ENCODE measurements at regions not wholly inside any gene's neighbourhood (a gene's known extent, or its start where the extent isn't known, plus 50 kb on each side); places are given as distances from the start of the nearest gene placed in this dataset.

- 84 to 86% methylated on average over 2 of the region's 2 CpGs for WGBS, 2 donors
Measured at GRCh38 chr13:76800943-76801342, 85.3 kb downstream of the KCTD12 start.

GRCh38 chr13:76799696-76800095 is 86.5 kb downstream of the KCTD12 start:
- no peaks in the 10 kb centered on the region for H3K36me3 ChIP-seq
- H3K27me3 ChIP-seq, result no peaks in the 10 kb centered on the region
- TF ChIP-seq CTCF (IDR thresholded peaks at IDR 0.05), result no peak
- ATAC-seq (peak in 5 of 8 donors; percentile 28 to 68 (median 48)), DNase-seq (no peak)
- H3K27ac ChIP-seq, result no peak overlapping the region
- peaks cover 0 to 27% (median 14%) of the 10 kb centered on the region in 9 donors for H3K4me1 ChIP-seq
- intact Hi-C loops (cut with DNase I), result loop anchor here in 2 of 10 donors (5.0 kb wide), 1 partner anchor 37 kb away; no protein-coding TSS in a partner anchor
- WGBS, 2 donors, result 41 to 50% methylated on average over 3 of the region's 3 CpGs
- peaks cover 0 to 8% (median 0%) of the 10 kb centered on the region in 11 donors for H3K9me3 ChIP-seq
- no peak overlapping the region for H3K4me3 ChIP-seq

More at GRCh38 chr13:76800943-76801342, 85.3 kb downstream of the KCTD12 start:
- intact Hi-C loops (cut with DNase I), result loop anchor here in 1 of 10 donors (5.0 kb wide), 1 partner anchor 39 kb away; no protein-coding TSS in a partner anchor
- H3K36me3 ChIP-seq, result no peaks in the 10 kb centered on the region
- ATAC-seq (no peak), DNase-seq (no peak)
- H3K4me3 ChIP-seq, result no peak overlapping the region
- no peak overlapping the region for H3K27ac ChIP-seq
- H3K4me1 ChIP-seq, result peaks cover 0 to 32% (median 14%) of the 10 kb centered on the region in 9 donors
- H3K9me3 ChIP-seq, result peaks cover 0 to 8% (median 0%) of the 10 kb centered on the region in 11 donors
- no peaks in the 10 kb centered on the region for H3K27me3 ChIP-seq
- no peak for TF ChIP-seq CTCF (IDR thresholded peaks at IDR 0.05)

- Histone ChIP-seq H3K27me3 (no peaks in the 10 kb centered on the region), H3K4me3 (no peak overlapping the region), H3K9me3 (peaks cover 0 to 8% (median 0%) of the 10 kb centered on the region in 11 donors), H3K36me3 (no peaks in the 10 kb centered on the region), H3K4me1 (peaks cover 0 to 18% (median 11%) of the 10 kb centered on the region in 9 donors), H3K27ac (no peak overlapping the region)
- TF ChIP-seq CTCF (IDR thresholded peaks at IDR 0.05), result no peak
- DNase-seq, result no peak
- no peak for ATAC-seq
- intact Hi-C loops (cut with DNase I), result loop anchor here in 1 of 10 donors (5.0 kb wide), 1 partner anchor 36 kb away; no protein-coding TSS in a partner anchor
- WGBS, 2 donors, result 81 to 89% methylated on average over 2 of the region's 2 CpGs
Measured at GRCh38 chr13:76798037-76798436, 88.2 kb downstream of the KCTD12 start.

- ATAC-seq, result no peak
- H3K36me3 ChIP-seq, result no peaks in the 10 kb centered on the region
Measured at GRCh38 chr13:76797361-76797760, 88.8 kb downstream of the KCTD12 start.

More at GRCh38 chr13:76797361-76797760, 88.8 kb downstream of the KCTD12 start:
- no peak for TF ChIP-seq CTCF (IDR thresholded peaks at IDR 0.05)
- WGBS, 2 donors, result 65 to 74% methylated on average over 5 of the region's 5 CpGs
- Histone ChIP-seq H3K27me3 (no peaks in the 10 kb centered on the region), H3K4me3 (no peak overlapping the region), H3K9me3 (peaks cover 0 to 7% (median 0%) of the 10 kb centered on the region in 11 donors), H3K27ac (no peak overlapping the region), H3K4me1 (peaks cover 0 to 23% (median 15%) of the 10 kb centered on the region in 9 donors)
- intact Hi-C loops (cut with DNase I), result loop anchor here in 1 of 10 donors (5.0 kb wide), 1 partner anchor 35 kb away; no protein-coding TSS in a partner anchor
- no peak for DNase-seq
